Colonic mucosa (tissue), 4 donors: ENCODE measurements at regions not wholly inside any gene's neighbourhood (a gene's known extent, or its start where the extent isn't known, plus 50 kb on each side); places are given as distances from the start of the nearest gene placed in this dataset.

ENCODE experiments used
- DNase-seq: peaks from one replicate; pipeline ENCODE4 v3.0.0-alpha.2; 2020
- H3K27ac ChIP-seq: fragments of 200-600 bp; one replicate; pipeline ENCODE4 v1.8.0; 2021
- H3K27me3 ChIP-seq: fragments of 200-600 bp; one replicate; pipeline ENCODE4 v1.8.0; 2021
- H3K36me3 ChIP-seq: fragments of 200-600 bp; one replicate; pipeline ENCODE4 v1.8.0; 2021
- H3K4me1 ChIP-seq: fragments of 200-600 bp; one replicate; pipeline ENCODE4 v1.8.0; 2021; ENCODE audit warnings: mild to moderate bottlenecking
- H3K4me3 ChIP-seq: fragments of 200-600 bp; one replicate; pipeline ENCODE4 v1.8.0; 2021
- H3K9ac ChIP-seq, 2 donors: one replicate each; pipeline ENCODE4 v1.7.0; 2013; ENCODE audit warnings: control low read depth in 2 of 2, low read depth in 2 of 2, low read length in 2 of 2
- H3K9me3 ChIP-seq: fragments of 200-600 bp; one replicate; pipeline ENCODE4 v1.8.0; 2021
- intact Hi-C: fragments of 100-400 bp; cut with DNase I; formaldehyde crosslinking; loops from one replicate; pipeline ENCODE4 v1.14.1; 2022
- TF ChIP-seq, protein P1 (sequence below): fragments of 200-600 bp; IDR thresholded peaks from one replicate; pipeline ENCODE4 v1.8.0; 2022; ENCODE audit warnings: antibody characterized with exemption, mild to moderate bottlenecking
- donor health status: healthy.
- donor health status: DM: no; HTN: no; CAD: no.
- donor health status: DM: no; HTN: no; CAD: no.

DNA sequence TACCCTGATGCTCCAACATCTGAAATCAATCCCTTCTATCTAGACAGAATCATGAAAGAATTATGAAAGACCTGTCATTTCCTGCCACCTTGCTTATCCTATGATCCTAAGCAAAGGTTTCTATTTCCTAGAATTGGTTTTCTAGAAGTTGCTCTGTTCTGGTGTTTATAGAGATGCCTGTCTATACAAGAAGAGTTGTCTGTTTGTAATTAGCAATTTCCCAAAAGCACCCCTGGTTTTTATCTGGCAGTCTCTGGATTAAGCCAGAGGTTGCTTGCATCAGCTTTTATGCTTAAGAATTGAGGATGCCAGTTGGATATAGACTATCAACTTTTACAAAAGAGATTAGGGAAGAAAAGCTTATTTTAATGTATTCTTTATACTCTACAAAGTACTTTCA lies 133.0 kb upstream of the EFNA5 start:
- Histone ChIP-seq H3K4me3 (no peak overlapping the region), H3K9ac (no peak overlapping the region), H3K27ac (no peak overlapping the region), H3K9me3 (no peaks in the 10 kb centered on the region), H3K4me1 (no peaks in the 10 kb centered on the region), H3K36me3 (no peaks in the 10 kb centered on the region), H3K27me3 (no peaks in the 10 kb centered on the region)
- no peak for DNase-seq
- TF ChIP-seq, protein P1, sequence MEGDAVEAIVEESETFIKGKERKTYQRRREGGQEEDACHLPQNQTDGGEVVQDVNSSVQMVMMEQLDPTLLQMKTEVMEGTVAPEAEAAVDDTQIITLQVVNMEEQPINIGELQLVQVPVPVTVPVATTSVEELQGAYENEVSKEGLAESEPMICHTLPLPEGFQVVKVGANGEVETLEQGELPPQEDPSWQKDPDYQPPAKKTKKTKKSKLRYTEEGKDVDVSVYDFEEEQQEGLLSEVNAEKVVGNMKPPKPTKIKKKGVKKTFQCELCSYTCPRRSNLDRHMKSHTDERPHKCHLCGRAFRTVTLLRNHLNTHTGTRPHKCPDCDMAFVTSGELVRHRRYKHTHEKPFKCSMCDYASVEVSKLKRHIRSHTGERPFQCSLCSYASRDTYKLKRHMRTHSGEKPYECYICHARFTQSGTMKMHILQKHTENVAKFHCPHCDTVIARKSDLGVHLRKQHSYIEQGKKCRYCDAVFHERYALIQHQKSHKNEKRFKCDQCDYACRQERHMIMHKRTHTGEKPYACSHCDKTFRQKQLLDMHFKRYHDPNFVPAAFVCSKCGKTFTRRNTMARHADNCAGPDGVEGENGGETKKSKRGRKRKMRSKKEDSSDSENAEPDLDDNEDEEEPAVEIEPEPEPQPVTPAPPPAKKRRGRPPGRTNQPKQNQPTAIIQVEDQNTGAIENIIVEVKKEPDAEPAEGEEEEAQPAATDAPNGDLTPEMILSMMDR, result no peak
- intact Hi-C loops, result no loop called here

DNA sequence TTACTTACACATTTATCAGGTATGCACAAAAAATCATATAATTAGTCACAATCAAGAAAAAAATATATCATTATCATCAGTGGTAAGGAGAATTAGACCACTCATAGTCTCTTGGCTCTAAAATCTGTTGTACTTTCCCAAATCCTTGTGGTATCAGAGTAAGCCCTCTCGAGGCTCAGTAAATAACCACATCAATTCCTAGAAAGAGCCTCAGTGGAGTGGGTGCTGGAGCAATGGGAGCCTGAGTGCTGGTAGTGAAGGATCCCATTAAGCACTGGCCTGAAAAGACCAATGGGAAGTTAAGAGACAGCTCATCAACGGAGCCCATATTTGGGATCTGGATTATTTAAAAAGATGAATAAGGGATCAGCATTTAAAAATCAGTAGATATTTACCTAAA lies 130.3 kb upstream of the EFNA5 start:
- intact Hi-C loops, result no loop called here
- Histone ChIP-seq H3K4me1 (no peaks in the 10 kb centered on the region), H3K36me3 (no peaks in the 10 kb centered on the region), H3K9me3 (no peaks in the 10 kb centered on the region), H3K9ac (no peak overlapping the region), H3K27ac (no peak overlapping the region), H3K4me3 (no peak overlapping the region), H3K27me3 (no peaks in the 10 kb centered on the region)
- DNase-seq, result no peak
- TF ChIP-seq, protein P1, result no peak

DNA sequence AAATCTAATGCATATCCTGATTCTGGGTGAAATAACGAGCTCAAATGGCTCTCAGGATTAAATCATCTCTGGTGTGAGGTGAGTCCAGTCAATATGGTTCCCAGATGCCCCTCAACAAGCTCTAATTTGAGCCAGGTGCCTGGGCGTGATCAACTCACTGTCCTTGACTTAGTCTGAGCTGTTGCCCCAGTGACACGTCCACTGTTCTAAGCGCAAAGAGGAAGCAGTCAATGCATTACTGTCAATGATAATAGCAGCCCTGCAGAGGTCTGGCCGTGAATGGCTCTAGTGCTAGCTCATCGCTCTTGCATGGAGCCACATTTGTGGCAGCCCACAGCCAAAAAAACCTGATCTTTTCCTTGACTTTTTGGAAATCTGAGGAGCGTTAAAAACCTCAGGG lies 128.6 kb upstream of the EFNA5 start:
- Histone ChIP-seq H3K4me1 (no peaks in the 10 kb centered on the region), H3K27ac (no peak overlapping the region), H3K27me3 (no peaks in the 10 kb centered on the region), H3K36me3 (no peaks in the 10 kb centered on the region), H3K9me3 (no peaks in the 10 kb centered on the region), H3K4me3 (no peak overlapping the region), H3K9ac (no peak overlapping the region)
- DNase-seq, result no peak
- TF ChIP-seq, protein P1, result no peak
- intact Hi-C loops, result no loop called here

DNA sequence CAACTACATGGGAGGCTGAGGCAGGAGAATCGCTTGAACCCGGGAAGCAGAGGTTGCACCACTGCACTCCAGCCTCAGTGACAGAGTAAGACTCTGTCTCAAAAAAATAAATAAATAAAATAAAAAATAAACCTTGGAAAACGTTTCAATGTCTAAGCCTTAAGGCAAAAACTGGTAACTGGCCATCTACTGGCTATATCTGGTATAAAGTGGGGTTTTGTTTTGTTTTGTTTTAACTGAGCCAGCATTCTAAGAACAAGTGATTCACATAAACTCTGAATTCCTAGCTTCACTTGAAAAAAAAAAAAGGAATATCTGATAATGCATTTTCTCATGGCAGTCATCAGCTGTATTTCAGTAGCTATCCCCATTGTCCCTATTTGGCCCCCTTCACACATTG lies 126.1 kb upstream of the EFNA5 start:
- H3K4me3 ChIP-seq, result no peak overlapping the region
- intact Hi-C loops, result no loop called here
- no peaks in the 10 kb centered on the region for H3K4me1 ChIP-seq
- no peaks in the 10 kb centered on the region for H3K36me3 ChIP-seq
- TF ChIP-seq, protein P1, result no peak
- H3K9me3 ChIP-seq, result no peaks in the 10 kb centered on the region
- no peaks in the 10 kb centered on the region for H3K27me3 ChIP-seq
- no peak for DNase-seq
- H3K27ac ChIP-seq, result no peak overlapping the region
- H3K9ac ChIP-seq, result no peak overlapping the region

DNA sequence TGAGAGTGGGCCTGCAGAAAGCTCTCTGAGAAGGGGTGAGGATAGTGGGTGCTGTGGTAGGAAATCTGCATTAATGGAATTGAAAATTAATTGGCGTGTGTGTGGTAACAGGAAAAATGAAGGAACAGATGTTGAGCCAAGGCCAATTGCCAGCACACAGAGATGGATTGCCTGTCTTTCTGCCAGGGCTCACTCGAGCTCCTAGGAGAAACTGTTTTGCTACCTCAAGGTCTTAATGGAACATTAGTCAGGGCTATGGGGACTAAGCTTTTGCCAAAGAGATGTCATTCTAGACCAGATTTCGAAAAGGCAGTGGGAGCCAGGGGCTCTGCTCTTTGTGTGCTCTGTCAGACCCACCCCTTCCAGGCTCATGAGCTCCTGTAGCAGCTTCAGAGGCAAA lies 124.0 kb upstream of the EFNA5 start:
- intact Hi-C loops, result no loop called here
- no peak overlapping the region for H3K9ac ChIP-seq
- TF ChIP-seq, protein P1, result no peak
- H3K9me3 ChIP-seq, result no peaks in the 10 kb centered on the region
- no peak for DNase-seq
- H3K27me3 ChIP-seq, result no peaks in the 10 kb centered on the region
- H3K4me3 ChIP-seq, result no peak overlapping the region
- no peaks in the 10 kb centered on the region for H3K36me3 ChIP-seq
- H3K4me1 ChIP-seq, result no peaks in the 10 kb centered on the region
- H3K27ac ChIP-seq, result no peak overlapping the region

DNA sequence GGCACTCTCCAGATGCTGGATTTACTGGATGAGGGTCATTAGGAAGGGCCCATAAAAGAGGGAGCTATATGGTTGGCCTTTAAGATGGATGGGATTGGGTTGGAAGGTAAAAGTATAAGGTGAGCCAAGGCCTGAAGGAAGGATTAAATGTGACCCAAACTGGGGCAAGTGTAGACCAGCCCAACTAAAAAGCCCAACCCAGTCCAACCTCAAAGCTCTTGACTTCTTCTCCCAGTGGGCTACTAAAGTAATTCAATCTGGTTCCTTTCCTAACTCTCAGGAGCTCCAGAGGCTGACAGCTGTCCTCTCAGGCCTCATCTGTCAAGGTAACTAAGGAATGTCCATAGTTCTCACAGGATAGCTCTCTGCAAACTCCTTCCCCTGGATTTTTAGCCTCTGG lies 122.2 kb upstream of the EFNA5 start:
- no peaks in the 10 kb centered on the region for H3K4me1 ChIP-seq
- intact Hi-C loops, result no loop called here
- H3K9me3 ChIP-seq, result no peaks in the 10 kb centered on the region
- H3K9ac ChIP-seq, result no peak overlapping the region
- no peak overlapping the region for H3K27ac ChIP-seq
- no peaks in the 10 kb centered on the region for H3K36me3 ChIP-seq
- TF ChIP-seq, protein P1, result no peak
- H3K4me3 ChIP-seq, result no peak overlapping the region
- H3K27me3 ChIP-seq, result no peaks in the 10 kb centered on the region
- no peak for DNase-seq
